Activated CD4-positive, alpha-beta T cell treated with anti-CD3 and anti-CD28 coated beads for 4 hours (primary cell): ENCODE measurements at regions not wholly inside any gene's neighbourhood (a gene's known extent, or its start where the extent isn't known, plus 50 kb on each side); places are given as distances from the start of the nearest gene placed in this dataset.

Source experiments
- DNase-seq, 2 donors: peaks; one replicate each; pipeline ENCODE4 v3.0.0-alpha.2; 2020

- DNase-seq, result no peak
These were observed 121.3 kb downstream of the CDC42EP3 start for GRCh38 chr2:37550190-37550589.

- no peak for DNase-seq
These were observed 119.7 kb downstream of the CDC42EP3 start for GRCh38 chr2:37551783-37552182.

GRCh38 chr2:37552339-37552738 lies 119.1 kb downstream of the CDC42EP3 start:
- no peak for DNase-seq

DNA sequence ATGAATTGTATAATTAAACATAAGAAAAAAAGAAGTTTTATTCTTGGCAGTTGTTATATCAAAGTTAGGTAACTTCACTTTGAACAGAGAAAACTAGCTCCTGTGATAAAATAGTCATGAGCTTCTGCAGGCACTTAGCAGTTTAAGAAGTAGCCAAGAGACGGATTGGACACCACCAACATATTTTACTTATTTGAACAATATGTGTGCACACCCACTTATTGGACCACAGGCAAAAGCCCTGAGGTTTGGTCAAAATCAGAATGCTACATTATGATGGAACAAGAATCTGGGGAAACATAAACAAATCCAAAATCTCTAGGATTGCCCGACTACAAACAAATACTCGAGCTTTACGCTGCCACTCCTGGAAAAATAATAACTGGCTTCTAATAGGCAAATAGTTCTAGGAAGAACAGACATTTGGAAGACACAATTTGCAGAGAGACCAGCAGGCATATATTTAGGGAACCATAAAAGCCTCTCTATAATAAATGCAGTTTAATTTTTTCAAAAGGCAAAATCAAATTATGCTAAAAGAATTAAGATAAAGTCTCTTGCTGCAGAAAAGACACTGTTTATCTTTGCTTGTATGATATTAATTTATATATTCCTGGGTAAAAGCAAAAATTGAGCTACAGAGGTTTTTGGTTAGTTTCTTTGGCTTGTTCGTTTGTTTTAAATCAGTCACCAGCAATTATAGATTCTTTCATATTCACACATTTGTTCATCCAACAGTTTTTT lies 117.9 kb downstream of the CDC42EP3 start:
- DNase-seq, result no peak

GRCh38 chr2:37554155-37554510 lies 117.3 kb downstream of the CDC42EP3 start:
- DNase-seq, result no peak

GRCh38 chr2:37554687-37555086 lies 116.8 kb downstream of the CDC42EP3 start:
- no peak for DNase-seq

DNA sequence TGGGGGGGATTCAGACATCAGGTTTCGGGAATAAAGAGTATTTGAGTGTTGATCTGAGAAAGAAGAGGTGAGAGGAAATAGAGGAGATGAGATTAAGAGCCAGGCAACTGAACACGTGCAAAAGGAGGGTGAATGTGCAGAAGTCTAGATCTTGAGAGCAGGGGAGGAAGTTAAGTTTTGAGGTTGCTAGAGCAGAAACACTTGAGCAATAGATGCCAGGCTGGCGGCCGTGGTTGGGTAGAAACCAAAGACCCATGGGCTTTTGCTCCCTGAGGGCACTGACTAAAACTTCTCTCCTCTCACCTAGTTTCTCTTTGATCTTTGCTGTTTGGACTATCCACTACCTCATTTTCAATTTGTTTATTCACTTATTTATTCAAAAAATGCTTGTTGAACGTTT lies 116.0 kb downstream of the CDC42EP3 start:
- DNase-seq, result no peak

GRCh38 chr2:37556256-37556655 lies 115.2 kb downstream of the CDC42EP3 start:
- DNase-seq, result no peak

DNA sequence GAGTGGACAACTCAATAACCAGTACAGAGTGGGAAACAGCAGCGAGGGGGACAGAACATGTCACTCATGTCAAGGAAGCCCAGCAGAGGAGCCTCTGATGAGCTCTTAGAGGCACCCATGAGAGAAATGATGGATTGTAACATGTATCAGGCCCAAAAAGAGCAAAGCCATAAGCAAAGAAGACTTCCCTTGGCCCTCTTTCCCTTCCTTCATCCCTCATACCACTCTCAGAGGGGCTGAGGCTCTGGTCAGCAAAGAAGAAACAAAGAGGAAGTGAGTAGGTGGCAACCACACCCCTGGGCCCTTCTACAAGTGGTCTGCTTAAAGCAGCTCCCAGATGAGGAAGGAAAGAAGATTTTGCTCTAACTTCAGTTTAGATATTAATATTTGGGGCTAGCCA lies 112.8 kb downstream of the CDC42EP3 start:
- DNase-seq, result no peak

DNA sequence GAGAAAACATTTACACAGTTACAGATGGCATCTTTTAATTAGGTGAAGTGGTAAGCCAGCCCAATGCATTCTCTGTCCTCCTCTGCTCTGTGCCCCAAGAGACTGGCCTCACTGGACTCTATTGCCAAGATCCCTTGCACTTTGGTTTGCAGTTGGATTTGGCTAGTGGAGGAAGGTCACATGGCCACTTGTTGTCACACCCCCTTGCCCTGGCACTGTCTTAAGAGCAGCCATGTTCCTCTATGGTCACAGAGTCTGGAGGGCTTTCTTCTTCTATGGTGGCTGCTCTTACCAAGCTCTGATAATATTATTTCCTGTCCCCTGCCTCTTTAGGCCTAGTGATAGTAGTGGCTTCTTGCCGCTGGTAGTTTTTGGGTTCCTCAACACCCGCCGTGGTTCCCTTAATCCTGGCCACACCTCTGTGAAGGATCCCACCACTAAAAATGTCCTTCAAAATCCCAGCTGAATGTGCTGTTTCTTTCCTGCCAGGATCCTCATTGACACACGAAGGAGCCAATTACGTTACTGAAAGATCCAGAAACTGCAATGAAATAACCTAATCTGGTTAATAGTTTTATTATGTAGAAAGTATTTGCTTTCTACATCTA lies 111.1 kb downstream of the CDC42EP3 start:
- no peak for DNase-seq

DNA sequence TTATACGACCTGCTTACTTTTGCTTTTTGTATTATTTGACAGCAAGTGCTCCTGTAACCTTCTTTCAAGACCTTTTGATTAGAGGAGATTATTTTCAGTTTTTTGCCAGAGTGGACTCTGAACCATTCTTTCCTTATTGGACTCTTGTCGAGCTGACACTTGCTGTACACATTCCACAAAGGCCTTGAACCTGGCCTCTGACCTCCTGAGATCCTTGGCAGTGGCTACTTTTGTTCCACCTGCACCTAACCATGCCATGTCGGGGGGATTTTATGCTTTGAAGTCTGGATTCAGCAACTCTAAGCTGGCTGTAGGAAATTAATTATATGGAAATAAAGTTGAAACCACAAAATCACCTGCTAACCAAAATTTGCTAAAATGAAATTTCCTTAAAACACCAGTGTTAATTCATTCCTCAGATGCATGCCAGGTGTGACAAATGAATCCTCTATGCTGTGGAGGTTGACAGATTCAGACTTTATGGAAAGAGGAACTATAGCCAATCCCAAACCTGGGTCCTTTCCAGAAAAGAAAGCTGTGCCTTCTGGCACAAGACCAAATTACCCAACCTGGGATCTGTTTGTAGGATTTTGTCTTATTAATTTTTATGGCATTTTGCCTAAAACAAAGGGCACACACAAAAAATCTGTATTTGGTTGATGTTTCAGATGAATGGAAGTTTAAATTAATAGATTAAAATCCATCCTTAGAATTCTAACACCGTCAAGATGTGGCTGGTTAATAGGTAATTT lies 110.4 kb downstream of the CDC42EP3 start:
- no peak for DNase-seq

DNA sequence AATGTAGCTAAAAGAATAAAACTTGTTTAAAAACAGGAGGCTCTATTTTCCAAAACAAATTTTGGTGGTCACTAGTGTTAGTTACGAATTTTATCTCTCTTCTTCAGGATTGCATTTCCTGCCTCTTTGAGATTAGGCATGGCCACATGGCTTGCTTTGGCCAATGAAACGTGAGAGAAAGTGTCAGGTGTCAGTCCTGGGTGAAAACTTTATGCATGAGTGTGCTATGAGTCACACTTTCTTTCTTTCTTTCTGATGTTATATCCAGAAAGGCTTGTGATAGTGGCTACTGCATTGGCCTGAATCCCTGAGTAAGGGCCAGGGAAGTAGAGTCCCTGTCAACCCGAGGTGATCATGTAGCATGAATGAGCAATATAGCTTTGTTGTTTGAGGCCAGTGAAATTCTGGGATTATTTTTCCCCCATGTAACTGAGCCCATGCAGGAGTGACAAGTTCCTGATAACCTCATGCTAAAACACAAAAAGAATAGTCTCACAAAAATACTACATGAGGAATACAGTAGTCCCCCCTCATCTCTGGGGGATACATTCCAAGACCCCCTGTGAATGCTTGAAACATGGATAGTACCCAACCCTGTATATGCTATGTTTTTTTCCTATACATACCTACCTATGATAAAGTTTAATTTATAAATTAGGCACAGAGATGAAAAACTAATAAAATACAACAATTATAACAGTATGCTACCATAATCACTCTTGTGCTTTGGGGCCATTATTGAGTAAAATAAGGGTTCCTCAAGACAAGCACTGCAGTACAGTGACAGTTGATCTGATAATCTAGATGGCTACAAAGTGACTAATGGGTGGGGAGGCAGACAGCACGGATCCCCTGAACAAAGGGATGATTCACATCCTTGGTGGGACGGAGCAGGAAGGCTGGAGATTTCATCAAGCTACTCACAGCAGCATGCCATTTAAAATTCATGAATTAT lies 109.5 kb downstream of the CDC42EP3 start:
- DNase-seq, result peak in 1 of 2 donors; percentile 24

DNA sequence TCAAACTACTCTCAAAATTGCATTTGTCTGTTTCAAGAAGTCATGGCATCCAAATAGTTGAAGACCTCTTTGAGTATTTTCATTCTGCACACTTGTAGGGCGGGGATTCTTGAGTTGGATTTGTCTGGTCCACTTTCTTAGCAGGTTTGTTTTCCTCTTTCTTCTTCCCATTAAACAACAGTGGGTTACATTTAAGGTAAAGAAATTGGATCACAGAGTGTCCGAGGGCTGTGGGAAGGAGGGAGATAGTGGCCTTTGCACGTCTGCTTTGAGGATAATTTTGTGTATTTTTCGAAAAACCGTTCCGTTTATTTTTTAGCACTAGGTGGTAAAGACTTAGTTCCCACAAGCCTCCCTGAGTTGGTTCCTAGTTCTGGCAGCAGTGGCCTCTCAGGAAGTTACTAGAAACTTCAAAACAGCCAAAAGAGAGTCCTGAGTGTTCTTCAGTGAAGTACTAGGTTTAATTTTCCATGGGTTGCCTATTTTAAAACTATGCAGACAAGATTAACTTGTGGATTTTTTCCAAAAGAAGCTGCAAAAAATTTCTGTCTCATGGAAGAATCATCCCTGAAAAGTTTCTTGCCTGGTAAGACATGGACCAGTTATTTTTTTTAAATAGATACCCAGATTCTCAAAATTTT lies 107.9 kb downstream of the CDC42EP3 start:
- DNase-seq, result no peak

- no peak for DNase-seq
These were observed 107.1 kb downstream of the CDC42EP3 start for GRCh38 chr2:37564356-37564755.

- DNase-seq, result no peak
These were observed 104.9 kb downstream of the CDC42EP3 start for GRCh38 chr2:37566517-37566981.

DNA sequence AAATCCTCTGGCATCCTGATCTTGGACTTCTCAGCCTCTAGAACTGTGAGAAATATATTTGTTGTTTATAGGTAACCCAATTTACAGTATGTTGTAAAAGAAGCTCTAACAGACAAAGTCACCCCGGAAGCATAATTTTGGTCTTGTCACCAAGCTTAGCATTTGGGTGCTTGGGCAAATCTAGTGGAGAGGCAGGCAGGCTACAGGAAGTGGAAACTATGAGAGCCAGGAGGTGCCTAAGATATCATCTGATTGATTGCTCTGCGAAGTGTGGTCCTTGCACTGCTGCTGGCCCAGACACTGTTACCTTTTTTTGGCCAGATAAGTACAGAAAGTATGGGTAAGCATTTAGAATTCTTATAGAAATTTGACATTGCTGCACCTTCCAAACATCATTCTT lies 102.9 kb downstream of the CDC42EP3 start:
- peak; percentile 32 to 38 for DNase-seq

DNA sequence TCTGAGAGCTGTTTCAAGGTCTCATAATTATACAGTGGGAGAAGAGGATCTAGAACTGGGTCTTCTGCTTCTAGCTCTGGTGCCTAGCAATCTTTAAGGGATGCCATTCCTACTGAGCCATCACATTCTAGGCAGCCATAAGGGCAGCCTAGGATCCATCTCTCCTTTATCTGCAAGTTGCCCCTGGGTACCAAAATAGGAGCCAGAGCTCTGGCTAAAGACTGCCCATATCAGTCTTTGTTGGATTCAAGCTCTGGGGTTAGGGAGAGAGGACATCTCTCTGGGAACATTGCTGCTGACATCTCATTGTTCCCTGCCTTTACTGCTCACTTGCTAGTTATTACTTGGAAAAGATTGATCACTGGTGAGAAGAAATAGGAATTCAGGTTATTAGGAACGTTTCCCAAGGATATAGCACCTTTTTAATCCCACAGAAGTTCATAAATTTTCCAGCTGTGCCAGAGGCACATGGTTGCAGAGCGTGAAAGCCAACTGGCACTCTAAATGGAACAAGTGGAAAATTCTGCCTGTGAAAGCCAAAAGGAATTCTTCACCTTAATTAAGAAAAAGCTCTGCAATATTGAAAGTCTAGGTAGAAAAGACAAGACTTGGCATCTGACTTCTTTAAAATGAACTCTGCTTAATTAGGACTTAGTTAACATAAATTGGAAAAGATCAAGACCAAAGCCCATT lies 102.2 kb downstream of the CDC42EP3 start:
- no peak for DNase-seq

- no peak for DNase-seq
These were observed 101.3 kb downstream of the CDC42EP3 start for GRCh38 chr2:37569986-37570679.

DNA sequence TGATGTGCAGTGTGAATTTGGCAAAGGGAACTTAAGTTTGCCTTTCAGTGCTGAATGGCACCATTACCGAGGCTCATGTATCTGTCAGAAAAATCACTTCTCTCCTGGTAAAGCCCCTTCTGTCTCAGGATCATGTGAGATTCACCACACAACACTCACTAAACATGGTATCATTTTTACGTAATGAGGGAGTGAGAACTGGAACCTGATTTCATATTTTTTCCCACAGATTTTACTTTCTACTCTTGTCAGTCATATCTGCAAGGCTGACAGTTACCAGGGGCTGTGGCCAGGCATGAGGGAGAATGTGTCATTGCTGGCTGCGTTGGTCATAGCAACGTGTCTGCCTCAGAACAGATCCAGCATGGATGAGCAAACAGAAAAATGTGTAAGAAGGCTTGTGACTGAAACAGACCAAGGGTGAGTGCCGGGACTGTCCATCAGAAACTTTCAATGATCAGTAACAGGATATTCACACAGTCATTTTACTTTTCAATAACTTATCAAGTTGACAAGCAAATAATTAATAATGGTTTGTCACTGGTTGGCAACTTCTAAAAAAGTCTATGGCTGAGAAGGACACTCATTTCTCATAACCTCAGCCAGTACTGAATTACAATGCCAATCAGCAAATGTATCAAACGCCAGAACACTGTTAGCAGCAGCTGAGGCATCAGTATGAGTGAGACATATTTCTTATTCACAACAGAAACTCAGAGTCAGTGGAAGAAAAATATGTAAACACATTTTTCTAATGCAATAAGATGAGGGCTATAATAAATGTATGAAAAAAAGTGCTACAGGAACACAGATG lies 100.5 kb downstream of the CDC42EP3 start:
- DNase-seq, result no peak

GRCh38 chr2:37571587-37572136 lies 99.8 kb downstream of the CDC42EP3 start:
- DNase-seq, result no peak
